Astrocyte (in vitro differentiated cells and primary cell): ENCODE measurements at regions not wholly inside any gene's neighbourhood (a gene's known extent, or its start where the extent isn't known, plus 50 kb on each side); places are given as distances from the start of the nearest gene placed in this dataset.

Source experiments
- CTCF ChIP-seq: IDR thresholded peaks from 2 replicates; pipeline ENCODE4 v1.5.1; 2011; ENCODE audit warnings: low read depth, mild to moderate bottlenecking, inconsistent platforms, low read length, moderate library complexity; ENCODE audit not compliant: insufficient read depth
- EZH2 ChIP-seq: IDR thresholded peaks from 2 replicates; pipeline ENCODE4 v1.6.1; 2012; ENCODE audit warnings: mild to moderate bottlenecking, low read length, inconsistent platforms; ENCODE audit not compliant: insufficient read depth

- no peak for TF ChIP-seq CTCF
- TF ChIP-seq EZH2: no peak
Measured at GRCh38 chr1:212544110-212544509, 64.5 kb upstream of the ATF3 start.
